PC-9 (cell line): ENCODE measurements at regions not wholly inside any gene's neighbourhood (a gene's known extent, or its start where the extent isn't known, plus 50 kb on each side); places are given as distances from the start of the nearest gene placed in this dataset.

Experiments
- BruUV-seq: library from RNA; stranded (reverse); fragments of 400-500 nt; replicated peaks from 2 replicates; lab custom pipeline; 2021; lab: Mats Ljungman, UMichigan
- CTCF ChIA-PET: fragments of 300-600 bp; sonication (Branson Sonifier 250); formaldehyde crosslinking; loops from one replicate; lab custom pipeline; 2022; ENCODE audit warnings: antibody characterized with exemption; lab: Charles Lee
- POLR2A ChIA-PET: fragments of 300-600 bp; sonication (Branson Sonifier 250); formaldehyde crosslinking; loops from one replicate; lab custom pipeline; 2022; ENCODE audit warnings: antibody characterized with exemption; ENCODE audit not compliant: unreplicated experiment; lab: Charles Lee
- DNase-seq, 2 experiments: peaks; one replicate each; pipeline versions ENCODE4 v3.0.0 to v3.0.0-alpha.2; 2015 to 2022; ENCODE audit warnings: mixed read lengths in 1 of 2
- H2AFZ ChIP-seq: fragments of 200-600 bp; sonication (generic); 2 replicates; pipeline ENCODE4 v1.8.1; 2017; ENCODE audit warnings: antibody characterized with exemption
- H3F3A ChIP-seq: fragments of 200-600 bp; sonication (generic); 2 replicates; pipeline ENCODE4 v1.8.1; 2017; ENCODE audit warnings: antibody characterized with exemption, mild to moderate bottlenecking, low read depth; ENCODE audit not compliant: insufficient read depth
- H3K27ac ChIP-seq: fragments of 200-600 bp; sonication (generic); 2 replicates; pipeline ENCODE4 v1.6.1; 2016; ENCODE audit warnings: mixed run types
- H3K27me3 ChIP-seq: fragments of 200-600 bp; sonication (generic); 2 replicates; pipeline ENCODE4 v1.6.1; 2016; ENCODE audit warnings: low read depth, mixed run types; ENCODE audit not compliant: insufficient read depth
- H3K36me3 ChIP-seq: fragments of 200-600 bp; sonication (generic); 2 replicates; pipeline ENCODE4 v1.6.1; 2016; ENCODE audit warnings: low read depth, mixed run types
- H3K4me1 ChIP-seq: fragments of 200-600 bp; sonication (generic); replicated peaks from 2 replicates; pipeline ENCODE4 v1.6.1; 2016; ENCODE audit warnings: mixed run types; ENCODE audit not compliant: insufficient read depth
- H3K4me2 ChIP-seq: fragments of 200-600 bp; sonication (generic); 2 replicates; pipeline ENCODE4 v1.6.1; 2017; ENCODE audit warnings: mixed run types
- H3K4me3 ChIP-seq: fragments of 200-600 bp; sonication (generic); 2 replicates; pipeline ENCODE4 v1.6.1; 2016; ENCODE audit warnings: mixed run types
- H3K79me2 ChIP-seq: fragments of 200-600 bp; sonication (generic); 2 replicates; pipeline ENCODE4 v1.6.1; 2017; ENCODE audit warnings: low read depth, mixed run types
- H3K9me2 ChIP-seq: fragments of 200-600 bp; sonication (generic); 2 replicates; pipeline ENCODE4 v1.8.1; 2017; ENCODE audit warnings: mild to moderate bottlenecking; ENCODE audit not compliant: insufficient read depth
- H3K9me3 ChIP-seq: fragments of 200-600 bp; sonication (generic); 2 replicates; pipeline ENCODE4 v1.8.1; 2016; ENCODE audit warnings: low read depth; ENCODE audit not compliant: insufficient read depth
- H4K20me1 ChIP-seq: fragments of 200-600 bp; sonication (generic); 2 replicates; pipeline ENCODE4 v1.8.1; 2017; ENCODE audit not compliant: insufficient read depth
- EZH2 ChIP-seq: fragments of 200-600 bp; sonication (generic); IDR thresholded peaks from 2 replicates; pipeline ENCODE4 v1.8.0; 2017; ENCODE audit warnings: antibody characterized with exemption, low read depth
- intact Hi-C: fragments of 100-400 bp; cut with micrococcal nuclease; formaldehyde crosslinking; loops from one replicate; pipeline ENCODE4 v1.10.0; 2022; ENCODE audit not compliant: unreplicated experiment
- TF ChIP-seq, protein P1 (sequence below): fragments of 200-600 bp; sonication (generic); conservative IDR thresholded peaks from 2 replicates; pipeline ENCODE4 v1.6.1; 2017; ENCODE audit warnings: mixed run types, antibody characterized with exemption, mild to moderate bottlenecking, moderate library complexity

DNA sequence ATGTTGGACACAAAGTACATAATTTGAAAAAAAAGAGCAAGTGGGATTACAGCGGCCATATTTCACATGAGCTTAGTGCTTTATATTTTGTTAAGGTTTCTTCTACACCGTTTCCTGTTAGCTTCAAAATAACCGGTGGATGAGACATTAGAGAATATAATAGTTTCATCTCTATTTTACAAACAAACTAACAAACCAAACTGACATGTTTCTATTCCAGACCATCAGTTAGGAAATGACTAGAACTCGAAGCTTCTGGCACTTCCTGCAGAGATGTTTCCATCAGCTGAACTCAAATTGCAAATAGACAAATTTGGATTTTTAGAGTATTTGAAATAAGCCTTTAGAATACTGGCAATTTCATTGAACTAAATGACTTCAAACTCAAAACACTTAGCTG is 86.5 kb downstream of the MTRR start:
- no peaks in the 10 kb centered on the region for H4K20me1 ChIP-seq
- H3K9me3 ChIP-seq, result no peaks in the 10 kb centered on the region
- H3K36me3 ChIP-seq, result no peaks in the 10 kb centered on the region
- H3K27ac ChIP-seq, result no peak overlapping the region
- no peak overlapping the region for H3K4me2 ChIP-seq
- H3F3A ChIP-seq, result no peaks in the 10 kb centered on the region
- H2AFZ ChIP-seq, result no peak overlapping the region
- no TSS peak for BruUV-seq
- H3K9me2 ChIP-seq, result no peaks in the 10 kb centered on the region
- intact Hi-C loops, result no loop called here
- no peaks in the 10 kb centered on the region for H3K79me2 ChIP-seq
- ChIA-PET POLR2A (no interaction called here), CTCF (no interaction called here)
- no peak for DNase-seq
- H3K4me3 ChIP-seq, result no peak overlapping the region
- H3K4me1 ChIP-seq, result no peaks in the 10 kb centered on the region
- peaks cover 77% of the 10 kb centered on the region for H3K27me3 ChIP-seq
- TF ChIP-seq EZH2, result no peak
- TF ChIP-seq, protein P1, sequence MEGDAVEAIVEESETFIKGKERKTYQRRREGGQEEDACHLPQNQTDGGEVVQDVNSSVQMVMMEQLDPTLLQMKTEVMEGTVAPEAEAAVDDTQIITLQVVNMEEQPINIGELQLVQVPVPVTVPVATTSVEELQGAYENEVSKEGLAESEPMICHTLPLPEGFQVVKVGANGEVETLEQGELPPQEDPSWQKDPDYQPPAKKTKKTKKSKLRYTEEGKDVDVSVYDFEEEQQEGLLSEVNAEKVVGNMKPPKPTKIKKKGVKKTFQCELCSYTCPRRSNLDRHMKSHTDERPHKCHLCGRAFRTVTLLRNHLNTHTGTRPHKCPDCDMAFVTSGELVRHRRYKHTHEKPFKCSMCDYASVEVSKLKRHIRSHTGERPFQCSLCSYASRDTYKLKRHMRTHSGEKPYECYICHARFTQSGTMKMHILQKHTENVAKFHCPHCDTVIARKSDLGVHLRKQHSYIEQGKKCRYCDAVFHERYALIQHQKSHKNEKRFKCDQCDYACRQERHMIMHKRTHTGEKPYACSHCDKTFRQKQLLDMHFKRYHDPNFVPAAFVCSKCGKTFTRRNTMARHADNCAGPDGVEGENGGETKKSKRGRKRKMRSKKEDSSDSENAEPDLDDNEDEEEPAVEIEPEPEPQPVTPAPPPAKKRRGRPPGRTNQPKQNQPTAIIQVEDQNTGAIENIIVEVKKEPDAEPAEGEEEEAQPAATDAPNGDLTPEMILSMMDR, result no peak

DNA sequence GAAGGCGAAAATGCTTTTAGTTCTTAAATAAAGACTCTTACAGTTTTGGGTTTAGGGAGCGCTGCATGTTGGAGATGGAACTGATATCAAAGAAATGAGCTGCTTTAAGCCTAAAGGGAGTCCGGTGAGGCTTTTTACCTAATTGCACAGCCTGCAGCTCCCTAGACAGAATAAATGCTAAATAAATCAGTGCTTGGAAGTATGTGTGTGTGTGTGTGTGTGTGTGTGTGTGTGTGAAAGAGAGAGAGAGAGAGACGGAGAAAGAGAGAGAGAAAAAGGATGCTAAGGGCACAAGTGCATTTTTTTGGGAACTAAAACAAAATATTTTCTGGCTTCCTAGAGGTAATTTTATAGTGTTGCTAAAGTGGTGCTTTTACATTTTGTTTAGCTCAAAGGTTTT is 88.4 kb downstream of the MTRR start:
- intact Hi-C loops, result no loop called here
- no peak overlapping the region for H3K4me3 ChIP-seq
- H3K36me3 ChIP-seq, result no peaks in the 10 kb centered on the region
- no peaks in the 10 kb centered on the region for H3F3A ChIP-seq
- DNase-seq, result no peak
- H4K20me1 ChIP-seq, result no peaks in the 10 kb centered on the region
- no peaks in the 10 kb centered on the region for H3K9me2 ChIP-seq
- CTCF ChIA-PET, result no interaction called here
- no peaks in the 10 kb centered on the region for H3K9me3 ChIP-seq
- no peaks in the 10 kb centered on the region for H3K79me2 ChIP-seq
- no peak overlapping the region for H3K4me2 ChIP-seq
- H3K4me1 ChIP-seq, result no peaks in the 10 kb centered on the region
- POLR2A ChIA-PET, result interaction anchor here (0.6 kb wide), 1 partner anchor 45 kb away, joined by 3 read pairs; no protein-coding TSS in a partner anchor
- no TSS peak for BruUV-seq
- no peak overlapping the region for H3K27ac ChIP-seq
- no peak for TF ChIP-seq EZH2
- TF ChIP-seq, protein P1, result no peak
- peaks cover 84% of the 10 kb centered on the region for H3K27me3 ChIP-seq
- H2AFZ ChIP-seq, result no peak overlapping the region

DNA sequence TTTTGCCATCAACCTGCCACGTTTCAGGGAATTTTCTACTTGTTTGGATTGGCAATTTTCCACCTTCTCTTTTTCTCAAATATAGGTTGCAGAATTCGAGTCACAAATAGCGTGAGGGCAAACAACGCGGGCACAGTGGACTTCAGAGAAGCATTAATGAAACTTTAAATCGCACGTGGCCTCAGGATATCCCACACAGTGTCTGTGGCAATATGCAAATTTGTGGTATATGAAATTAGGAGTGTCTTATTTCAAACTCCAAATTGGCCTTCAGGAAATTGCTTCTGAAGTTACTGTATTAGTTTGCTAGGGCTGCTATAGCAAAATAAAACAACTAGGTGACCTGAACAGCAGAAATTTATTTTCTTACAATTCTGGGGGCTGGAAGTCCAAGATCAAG is 91.2 kb downstream of the MTRR start:
- Histone ChIP-seq H3K27me3 (peaks cover 80% of the 10 kb centered on the region), H3K27ac (no peak overlapping the region), H3K4me2 (no peak overlapping the region), H2AFZ (no peak overlapping the region), H3K9me3 (no peaks in the 10 kb centered on the region), H3K79me2 (no peaks in the 10 kb centered on the region), H3K4me1 (no peaks in the 10 kb centered on the region), H3K9me2 (no peaks in the 10 kb centered on the region), H3K4me3 (no peak overlapping the region), H4K20me1 (no peaks in the 10 kb centered on the region), H3F3A (no peaks in the 10 kb centered on the region), H3K36me3 (no peaks in the 10 kb centered on the region)
- intact Hi-C loops, result no loop called here
- no peak for DNase-seq
- CTCF ChIA-PET, result no interaction called here
- BruUV-seq, result no TSS peak
- TF ChIP-seq EZH2, result no peak
- TF ChIP-seq, protein P1, result no peak
- POLR2A ChIA-PET, result no interaction called here
